GM23248 (cell line): ENCODE measurements at regions not wholly inside any gene's neighbourhood (a gene's known extent, or its start where the extent isn't known, plus 50 kb on each side); places are given as distances from the start of the nearest gene placed in this dataset.

Experiments
- EZH2 ChIP-seq: fragments of 200-600 bp; sonication (generic); IDR thresholded peaks from 2 replicates; pipeline ENCODE4 v1.6.1; 2018; ENCODE audit warnings: antibody characterized with exemption, mild to moderate bottlenecking; ENCODE audit not compliant: insufficient read depth, poor library complexity, severe bottlenecking
- EZH2phosphoT487 ChIP-seq: fragments of 200-600 bp; sonication (generic); IDR thresholded peaks from 2 replicates; pipeline ENCODE4 v1.6.1; 2018; ENCODE audit warnings: antibody characterized with exemption, moderate library complexity, mild to moderate bottlenecking, low read depth; ENCODE audit not compliant: insufficient read depth

GRCh38 chr18:75524841-75525240, 97.3 kb upstream of the SMIM21 start:
- TF ChIP-seq EZH2, result no peak
- no peak for TF ChIP-seq EZH2phosphoT487
